HG02642 (cell line): ENCODE measurements at regions not wholly inside any gene's neighbourhood (a gene's known extent, or its start where the extent isn't known, plus 50 kb on each side); places are given as distances from the start of the nearest gene placed in this dataset.
"Not testable (repeated sequence)": the region's sequence is repeated elsewhere in the genome, so short reads cannot be mapped to it uniquely, and the experiment has no call there.

Experiments
- ATAC-seq: cut with Tn5 transposase; IDR thresholded peaks from one replicate; pipeline ENCODE4 v1.9.1; 2021; ENCODE audit warnings: mild to moderate bottlenecking; ENCODE audit not compliant: unreplicated experiment, poor library complexity

- ATAC-seq: no peak
Measured at GRCh38 chr2:8441371-8441770, 240.5 kb upstream of the ID2 start.

GRCh38 chr2:8441986-8442385, 239.9 kb upstream of the ID2 start:
- peak; percentile 75 for ATAC-seq

GRCh38 chr2:8442833-8443486, 238.9 kb upstream of the ID2 start:
- ATAC-seq: no peak

GRCh38 chr2:8445580-8445979, 236.3 kb upstream of the ID2 start:
- ATAC-seq: no peak

- not testable (repeated sequence) for ATAC-seq
Measured at GRCh38 chr2:8446751-8447150, 235.1 kb upstream of the ID2 start.

- ATAC-seq: no peak
Measured at GRCh38 chr2:8447610-8448221, 234.1 kb upstream of the ID2 start.

- ATAC-seq: no peak
Measured at GRCh38 chr2:8448824-8449556, 232.9 kb upstream of the ID2 start.

- no peak for ATAC-seq
Measured at GRCh38 chr2:8451273-8451672, 230.6 kb upstream of the ID2 start.

GRCh38 chr2:8452296-8452695, 229.6 kb upstream of the ID2 start:
- no peak for ATAC-seq

GRCh38 chr2:8452979-8453903, 228.6 kb upstream of the ID2 start:
- ATAC-seq: no peak

GRCh38 chr2:8453904-8454302, 228.0 kb upstream of the ID2 start:
- no peak for ATAC-seq

- ATAC-seq: no peak
Measured at GRCh38 chr2:8454797-8455196, 227.1 kb upstream of the ID2 start.

- no peak for ATAC-seq
Measured at GRCh38 chr2:8455236-8456150, 226.4 kb upstream of the ID2 start.

- ATAC-seq: peak; percentile 50
Measured at GRCh38 chr2:8456151-8457091, 225.4 kb upstream of the ID2 start.

- ATAC-seq: no peak
Measured at GRCh38 chr2:8457092-8457481, 224.8 kb upstream of the ID2 start.

GRCh38 chr2:8457699-8458502, 224.0 kb upstream of the ID2 start:
- no peak for ATAC-seq

GRCh38 chr2:8458503-8459459, 223.1 kb upstream of the ID2 start:
- no peak for ATAC-seq
